ENCODE measurements at regions not wholly inside any gene's neighbourhood (a gene's known extent, or its start where the extent isn't known, plus 50 kb on each side); places are given as distances from the start of the nearest gene placed in this dataset.

DNA sequence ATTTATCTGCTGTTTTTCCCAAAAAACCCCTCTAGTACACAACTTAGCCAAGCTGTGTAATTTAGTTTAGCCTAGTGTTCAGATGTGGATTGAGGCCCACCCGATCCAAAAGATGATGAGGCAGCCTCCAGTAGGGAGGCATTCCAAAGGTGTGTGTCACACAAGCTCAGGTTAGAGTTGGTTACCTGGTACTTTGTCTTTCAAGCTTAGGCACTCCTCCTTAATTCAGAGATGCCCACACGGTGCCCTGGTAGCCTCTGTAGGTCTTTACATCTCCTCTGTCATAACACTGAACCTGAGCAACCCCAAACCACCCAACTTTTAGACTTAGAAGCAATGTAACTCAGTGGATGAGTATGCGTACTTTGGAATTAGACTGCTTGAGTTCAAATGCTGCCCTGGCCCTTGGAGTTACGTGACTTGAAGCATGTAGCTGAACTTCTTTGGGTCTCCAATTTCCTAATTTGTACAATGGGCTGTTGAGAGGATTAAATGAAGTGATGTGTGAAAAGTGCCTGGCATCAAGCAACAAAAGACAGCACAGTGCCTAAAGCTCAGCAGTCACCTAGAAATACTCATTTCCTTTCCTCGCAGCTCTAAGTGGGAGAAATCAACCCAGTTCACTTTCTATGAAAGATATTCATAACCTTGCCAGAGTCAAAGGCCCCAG lies 284.6 kb upstream of the RARB start:
- H4K20me1 ChIP-seq (ENCODE audit: control insufficient read depth, insufficient read depth) = no peaks in the 10 kb centered on the region
- H3K4me2 ChIP-seq (ENCODE audit: control insufficient read depth, insufficient read depth) = no peak overlapping the region
- H3K4me3 ChIP-seq = no peak overlapping the region
- no peak overlapping the region for H2AFZ ChIP-seq (ENCODE audit: control insufficient read depth, low read depth, low read length)
- no peak for FAIRE-seq
- H3K79me2 ChIP-seq (ENCODE audit: control insufficient read depth, insufficient read depth, low read length) = no peaks in the 10 kb centered on the region
- ChIA-PET CTCF (no interaction called here), POLR2A (no interaction called here), SMC1A (ENCODE audit: uncharacterized antibody, unreplicated experiment) (no interaction called here), RAD21 (ENCODE audit: unreplicated experiment) (no interaction called here)
- H3K27ac ChIP-seq (ENCODE audit: control insufficient read depth, insufficient read depth) = no peak overlapping the region
- no peak for DNase-seq (ENCODE audit: low read depth, low spot score)
- H3K36me3 ChIP-seq (ENCODE audit: control insufficient read depth in 2 of 2, insufficient read depth in 2 of 2, low read length in 1 of 2) = no peaks in the 10 kb centered on the region
- WGBS (ENCODE audit: insufficient coverage, insufficient replicate concordance, low lambda C conversion rate, missing lambda C conversion rate) = 17% methylated on average over 5 of the region's 5 CpGs
- TF ChIP-seq SREBF1 (IDR thresholded peaks at IDR 0.05; ENCODE audit: low read length) = no peak
- no peak for TF ChIP-seq RFX5 (IDR thresholded peaks at IDR 0.05; ENCODE audit: low read depth, low read length)
- TF ChIP-seq ATF2 (IDR thresholded peaks at IDR 0.05; ENCODE audit: low read length) = no peak
- TF ChIP-seq, protein P1, sequence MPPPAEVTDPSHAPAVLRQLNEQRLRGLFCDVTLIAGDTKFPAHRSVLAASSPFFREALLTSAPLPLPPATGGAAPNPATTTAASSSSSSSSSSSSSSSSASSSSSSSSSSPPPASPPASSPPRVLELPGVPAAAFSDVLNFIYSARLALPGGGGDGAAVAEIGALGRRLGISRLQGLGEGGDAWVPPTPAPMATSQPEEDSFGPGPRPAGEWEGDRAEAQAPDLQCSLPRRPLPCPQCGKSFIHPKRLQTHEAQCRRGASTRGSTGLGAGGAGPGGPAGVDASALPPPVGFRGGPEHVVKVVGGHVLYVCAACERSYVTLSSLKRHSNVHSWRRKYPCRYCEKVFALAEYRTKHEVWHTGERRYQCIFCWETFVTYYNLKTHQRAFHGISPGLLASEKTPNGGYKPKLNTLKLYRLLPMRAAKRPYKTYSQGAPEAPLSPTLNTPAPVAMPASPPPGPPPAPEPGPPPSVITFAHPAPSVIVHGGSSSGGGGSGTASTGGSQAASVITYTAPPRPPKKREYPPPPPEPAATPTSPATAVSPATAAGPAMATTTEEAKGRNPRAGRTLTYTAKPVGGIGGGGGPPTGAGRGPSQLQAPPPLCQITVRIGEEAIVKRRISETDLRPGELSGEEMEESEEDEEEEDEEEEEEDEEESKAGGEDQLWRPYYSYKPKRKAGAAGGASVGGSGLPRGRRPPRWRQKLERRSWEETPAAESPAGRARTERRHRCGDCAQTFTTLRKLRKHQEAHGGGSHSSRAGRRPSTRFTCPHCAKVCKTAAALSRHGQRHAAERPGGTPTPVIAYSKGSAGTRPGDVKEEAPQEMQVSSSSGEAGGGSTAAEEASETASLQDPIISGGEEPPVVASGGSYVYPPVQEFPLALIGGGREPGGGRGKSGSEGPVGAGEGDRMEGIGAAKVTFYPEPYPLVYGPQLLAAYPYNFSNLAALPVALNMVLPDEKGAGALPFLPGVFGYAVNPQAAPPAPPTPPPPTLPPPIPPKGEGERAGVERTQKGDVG (CRISPR knock-in tag; IDR thresholded peaks at IDR 0.05) = no peak
- TF ChIP-seq IRF4 (IDR thresholded peaks at IDR 0.05; ENCODE audit: low read depth, low read length) = no peak
- TF ChIP-seq CEBPB (IDR thresholded peaks at IDR 0.05; ENCODE audit: borderline replicate concordance in 1 of 2, low read depth in 2 of 2, low read length in 2 of 2) = no peak
- TF ChIP-seq NFIC (IDR thresholded peaks at IDR 0.05; ENCODE audit: low read depth, low read length) = no peak
- TF ChIP-seq ZNF687 (IDR thresholded peaks at IDR 0.05) = no peak
- TF ChIP-seq TCF7 (IDR thresholded peaks at IDR 0.05; ENCODE audit: borderline replicate concordance) = no peak
- TF ChIP-seq BCL11A (IDR thresholded peaks at IDR 0.05; ENCODE audit: low read depth, low read length) = no peak
- no peak for TF ChIP-seq CHD2 (IDR thresholded peaks at IDR 0.05; ENCODE audit: borderline replicate concordance, low read depth, low read length)
- BruUV-seq (replicated peaks) = no TSS peak
- no peak overlapping the region for H3K9ac ChIP-seq (ENCODE audit: control insufficient read depth, insufficient read depth, low read length)
- intact Hi-C loops (cut with micrococcal nuclease; ENCODE audit: unreplicated experiment) = no loop called here
- ATAC-seq = no peak
- H3K9me3 ChIP-seq (replicated peaks; ENCODE audit: control insufficient read depth, insufficient read depth, low read length) = no peaks in the 10 kb centered on the region
- H3K27me3 ChIP-seq (replicated peaks in 1 of 2; ENCODE audit: control insufficient read depth in 2 of 2, insufficient read depth in 2 of 2, low read length in 1 of 2) = no peaks in the 10 kb centered on the region
- in situ Hi-C loops (cut with MboI) = no loop called here
- no peaks in the 10 kb centered on the region for H3K4me1 ChIP-seq (ENCODE audit: control insufficient read depth, insufficient read depth, low read length)

All from GM12878 (cell line).